Fibroblast of the aortic adventitia (primary cell): ENCODE measurements at regions not wholly inside any gene's neighbourhood (a gene's known extent, or its start where the extent isn't known, plus 50 kb on each side); places are given as distances from the start of the nearest gene placed in this dataset.

ENCODE experiments used
- DNase-seq: peaks from one replicate; pipeline ENCODE4 v3.0.0-alpha.2; 2010; ENCODE audit warnings: low read depth
- H3K4me3 ChIP-seq: 2 replicates; pipeline ENCODE4 v1.5.1; 2011; ENCODE audit warnings: low read depth, mild to moderate bottlenecking, control low read depth, low read length, moderate library complexity
- CTCF ChIP-seq: IDR thresholded peaks from 2 replicates; pipeline ENCODE4 v1.5.1; 2011; ENCODE audit warnings: mild to moderate bottlenecking, low read length, control low read depth, inconsistent platforms; ENCODE audit not compliant: insufficient read depth

GRCh38 chr10:25786899-25787298 lies 147.1 kb upstream of the MYO3A start:
- H3K4me3 ChIP-seq = no peak overlapping the region
- TF ChIP-seq CTCF = no peak
- no peak for DNase-seq

- peak; percentile 7 for DNase-seq
- H3K4me3 ChIP-seq = no peak overlapping the region
- TF ChIP-seq CTCF = no peak
Observed at GRCh38 chr10:25797888-25798429, 136.1 kb upstream of the MYO3A start.

GRCh38 chr10:25804505-25804904 lies 129.5 kb upstream of the MYO3A start:
- no peak overlapping the region for H3K4me3 ChIP-seq
- TF ChIP-seq CTCF = no peak
- no peak for DNase-seq

GRCh38 chr10:25805986-25806385 lies 128.0 kb upstream of the MYO3A start:
- no peak for TF ChIP-seq CTCF
- DNase-seq = no peak
- no peak overlapping the region for H3K4me3 ChIP-seq

- DNase-seq = no peak
- H3K4me3 ChIP-seq = no peak overlapping the region
- TF ChIP-seq CTCF = no peak
Observed at GRCh38 chr10:25808372-25808771, 125.7 kb upstream of the MYO3A start.

- H3K4me3 ChIP-seq = no peak overlapping the region
- DNase-seq = no peak
- TF ChIP-seq CTCF = no peak
Observed at GRCh38 chr10:25811052-25811685, 122.9 kb upstream of the MYO3A start.

- DNase-seq = no peak
- H3K4me3 ChIP-seq = no peak overlapping the region
- TF ChIP-seq CTCF = no peak
Observed at GRCh38 chr10:25813511-25813910, 120.5 kb upstream of the MYO3A start.
